ENCODE measurements at regions not wholly inside any gene's neighbourhood (a gene's known extent, or its start where the extent isn't known, plus 50 kb on each side); places are given as distances from the start of the nearest gene placed in this dataset.
"Not testable (repeated sequence)": the region's sequence is repeated elsewhere in the genome, so short reads cannot be mapped to it uniquely, and the experiment has no call there.

DNA sequence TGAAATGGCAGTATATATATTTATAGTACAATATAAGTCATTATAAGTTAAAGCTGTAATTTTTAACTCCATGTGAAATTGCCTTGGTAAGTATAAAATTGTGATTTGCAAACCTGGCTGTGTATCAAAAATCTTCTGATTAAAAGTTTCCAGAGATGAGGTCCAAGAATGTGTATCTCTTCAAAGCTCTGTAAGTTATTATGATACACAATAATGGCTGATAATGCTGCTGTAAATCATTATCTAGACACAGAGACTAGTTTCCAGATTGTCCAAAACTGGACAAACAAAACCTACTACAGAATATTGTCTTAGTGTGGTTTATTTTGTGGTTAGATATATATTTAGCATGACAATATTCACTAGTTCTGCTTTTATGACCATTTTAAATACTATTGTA lies 514.8 kb downstream of the SLC6A15 start:
- intact Hi-C loops (cut with DNase I, micrococcal nuclease) = no loop called here
- no peak for ATAC-seq
- POLR2A ChIA-PET = no interaction called here

DNA sequence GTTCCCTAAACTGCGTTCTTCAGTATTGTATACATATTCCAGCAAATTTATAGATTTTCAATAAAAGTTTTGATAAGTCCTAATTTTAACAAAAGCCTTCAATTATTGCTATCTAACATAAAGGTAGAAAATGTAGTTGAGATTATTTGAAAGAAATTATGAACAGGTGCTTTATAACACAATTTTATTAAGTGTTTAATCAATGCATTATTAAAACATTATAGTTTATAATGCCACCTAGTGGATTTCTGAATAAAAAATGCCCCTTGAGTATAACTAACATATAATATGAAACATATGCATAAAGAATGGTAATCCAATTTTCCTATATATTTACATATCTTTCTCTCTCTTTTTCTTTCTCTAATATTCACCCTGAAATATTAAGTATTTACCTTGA lies 515.3 kb downstream of the SLC6A15 start:
- peaks cover 2% of the 10 kb centered on the region for H3K27me3 Mint-ChIP-seq
- H3K27ac Mint-ChIP-seq = no peak overlapping the region
- no peaks in the 10 kb centered on the region for H3K4me1 Mint-ChIP-seq
- no peak overlapping the region for H3K4me3 Mint-ChIP-seq
- peaks cover 2% of the 10 kb centered on the region for H3K9me3 Mint-ChIP-seq (ENCODE audit: low read depth)
- H3K36me3 Mint-ChIP-seq (ENCODE audit: low read depth) = no peaks in the 10 kb centered on the region
- ChIA-PET CTCF (interaction anchor here (0.6 kb wide), 1 partner anchor 393 kb away, joined by 6 read pairs; no protein-coding TSS in a partner anchor), POLR2A (no interaction called here)
- no peak for ATAC-seq
- DNase-seq = no peak
- intact Hi-C loops (cut with DNase I, micrococcal nuclease) = no loop called here

More for the DNA sequence above, 514.8 kb downstream of the SLC6A15 start:
- no peaks in the 10 kb centered on the region for H3K4me1 Mint-ChIP-seq
- no peak for DNase-seq
- peaks cover 2% of the 10 kb centered on the region for H3K27me3 Mint-ChIP-seq
- H3K27ac Mint-ChIP-seq = no peak overlapping the region
- CTCF ChIA-PET = no interaction called here
- no peak overlapping the region for H3K4me3 Mint-ChIP-seq
- H3K36me3 Mint-ChIP-seq (ENCODE audit: low read depth) = no peaks in the 10 kb centered on the region
- no peaks in the 10 kb centered on the region for H3K9me3 Mint-ChIP-seq (ENCODE audit: low read depth)

DNA sequence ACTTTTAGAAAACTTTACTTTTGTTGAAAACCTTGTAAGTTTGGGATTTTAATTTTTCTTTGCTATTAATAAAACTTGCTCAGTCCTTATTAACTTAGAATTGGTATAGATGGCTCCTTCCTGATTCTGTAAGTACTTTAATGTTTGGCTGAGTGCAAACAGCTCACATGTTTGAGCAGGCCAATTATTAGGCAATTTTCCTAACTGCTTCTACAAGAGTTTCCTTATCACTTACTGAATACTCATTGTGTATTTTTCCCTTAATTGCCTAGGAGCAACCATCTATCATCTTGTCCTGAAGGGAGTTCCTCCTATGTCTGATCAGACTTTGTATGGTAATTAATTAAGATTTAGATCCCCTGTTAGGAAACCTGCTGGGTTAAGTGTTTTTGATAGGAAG lies 521.4 kb downstream of the SLC6A15 start:
- H3K4me3 Mint-ChIP-seq; intact Hi-C loops (cut with DNase I, micrococcal nuclease); CTCF ChIA-PET; DNase-seq; H3K4me1 Mint-ChIP-seq; POLR2A ChIA-PET; H3K27ac Mint-ChIP-seq; ATAC-seq; H3K9me3 Mint-ChIP-seq (ENCODE audit: low read depth); H3K27me3 Mint-ChIP-seq; H3K36me3 Mint-ChIP-seq (ENCODE audit: low read depth): not testable (repeated sequence)

DNA sequence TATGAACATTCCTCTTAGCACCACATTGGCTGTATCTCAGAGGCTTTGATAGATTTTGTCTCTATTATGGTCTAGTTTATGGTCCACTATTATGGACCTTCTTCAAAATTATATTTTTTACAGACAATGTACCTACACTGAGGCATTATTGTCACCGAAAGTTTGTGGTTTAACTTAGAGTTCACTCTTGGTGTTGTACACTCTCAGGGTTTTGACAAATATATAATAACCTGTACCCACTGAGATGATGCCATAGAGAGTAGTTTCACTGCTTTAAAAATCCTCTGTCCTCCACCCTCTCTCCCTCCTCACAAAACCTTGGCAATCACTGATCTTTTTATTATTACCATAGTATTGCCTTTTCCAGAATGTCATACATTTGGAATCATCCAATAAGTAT lies 528.2 kb downstream of the SLC6A15 start:
- peaks cover 6% of the 10 kb centered on the region for H3K9me3 Mint-ChIP-seq (ENCODE audit: low read depth)
- H3K4me3 Mint-ChIP-seq = no peak overlapping the region
- CTCF ChIA-PET = no interaction called here
- no peaks in the 10 kb centered on the region for H3K36me3 Mint-ChIP-seq (ENCODE audit: low read depth)
- no peak overlapping the region for H3K27ac Mint-ChIP-seq
- no peak for ATAC-seq
- POLR2A ChIA-PET = no interaction called here
- no peak for DNase-seq
- intact Hi-C loops (cut with DNase I, micrococcal nuclease) = no loop called here
- H3K27me3 Mint-ChIP-seq = no peaks in the 10 kb centered on the region
- no peaks in the 10 kb centered on the region for H3K4me1 Mint-ChIP-seq

DNA sequence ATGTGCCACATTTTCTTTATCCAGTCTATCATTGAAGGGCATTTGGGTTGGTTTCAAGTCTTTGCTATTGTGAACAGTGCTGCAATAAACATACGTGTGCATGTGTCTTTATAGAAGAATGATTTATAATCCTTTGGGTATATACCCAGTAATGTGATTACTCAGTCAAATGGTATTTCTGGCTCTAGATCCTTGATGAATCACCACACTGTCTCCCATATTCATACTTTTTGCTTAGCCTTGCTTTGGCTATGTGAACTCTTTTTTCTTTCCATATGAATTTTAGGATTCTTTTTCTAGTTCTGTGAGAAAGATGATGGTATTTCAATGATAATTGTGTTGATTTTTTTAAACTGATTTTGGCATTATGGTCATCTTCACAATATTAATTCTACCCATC lies 530.1 kb downstream of the SLC6A15 start:
- H3K4me1 Mint-ChIP-seq; H3K36me3 Mint-ChIP-seq (ENCODE audit: low read depth); H3K9me3 Mint-ChIP-seq (ENCODE audit: low read depth); H3K27me3 Mint-ChIP-seq; H3K4me3 Mint-ChIP-seq; CTCF ChIA-PET; POLR2A ChIA-PET; H3K27ac Mint-ChIP-seq; DNase-seq; intact Hi-C loops (cut with DNase I, micrococcal nuclease); ATAC-seq: not testable (repeated sequence)

DNA sequence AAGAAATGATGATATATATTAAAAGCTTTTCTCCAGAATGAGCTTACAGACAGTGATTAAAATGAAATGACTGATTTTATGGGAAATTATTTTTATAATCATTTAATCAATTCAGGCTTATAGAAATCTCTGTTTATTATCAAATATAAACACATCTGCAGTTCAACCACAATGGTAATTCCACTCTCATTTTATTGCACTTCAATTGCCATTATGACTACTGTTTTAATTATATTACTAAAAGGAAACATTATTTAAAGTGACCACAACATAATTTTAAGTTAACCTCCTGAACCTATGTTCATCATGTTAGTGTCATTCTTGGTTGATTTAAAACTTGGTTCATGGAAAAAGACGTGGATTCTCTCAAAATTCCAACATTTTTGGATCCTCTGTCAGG lies 536.3 kb downstream of the SLC6A15 start:
- Mint-ChIP-seq H3K27ac (no peak overlapping the region), H3K4me3 (no peak overlapping the region), H3K36me3 (ENCODE audit: low read depth) (no peaks in the 10 kb centered on the region), H3K9me3 (ENCODE audit: low read depth) (no peaks in the 10 kb centered on the region), H3K4me1 (no peaks in the 10 kb centered on the region), H3K27me3 (no peaks in the 10 kb centered on the region)
- ChIA-PET CTCF (no interaction called here), POLR2A (no interaction called here)
- intact Hi-C loops (cut with DNase I, micrococcal nuclease) = no loop called here
- ATAC-seq (no peak), DNase-seq (no peak)

DNA sequence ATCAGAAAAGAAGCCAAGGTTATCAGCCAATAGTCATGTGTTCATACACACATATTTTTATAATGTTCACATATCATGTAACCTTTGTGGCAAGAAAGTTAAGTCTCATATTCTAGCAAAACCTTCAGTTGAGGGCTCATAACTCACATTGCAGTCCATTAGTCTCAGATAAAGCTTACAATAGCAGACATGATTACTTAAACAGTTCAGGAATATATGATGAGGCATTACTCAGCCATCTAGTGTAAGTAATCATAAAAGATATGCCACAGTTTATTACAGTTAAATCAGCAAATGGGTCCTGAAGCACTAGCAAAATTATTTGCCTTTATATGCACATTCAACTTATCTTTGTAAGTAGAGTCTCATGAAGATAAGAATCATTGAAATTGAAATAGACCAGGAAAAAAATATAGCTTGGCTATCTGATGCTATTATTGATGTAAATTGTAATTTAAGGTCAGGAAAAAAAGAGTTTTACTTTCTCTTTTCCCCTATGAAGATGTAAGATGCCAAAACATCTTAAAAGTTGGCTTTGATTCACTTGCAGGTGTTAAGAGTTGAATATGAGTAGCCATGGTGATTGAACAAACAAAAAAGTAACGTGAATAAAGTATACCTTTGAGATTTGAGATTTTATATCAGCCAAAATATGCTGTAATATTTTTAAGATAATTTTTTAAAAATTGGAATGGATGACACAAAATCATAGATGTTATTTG lies 537.0 kb downstream of the SLC6A15 start:
- ChIA-PET CTCF (no interaction called here), POLR2A (no interaction called here)
- Mint-ChIP-seq H3K9me3 (ENCODE audit: low read depth) (no peaks in the 10 kb centered on the region), H3K4me1 (no peaks in the 10 kb centered on the region), H3K27ac (no peak overlapping the region), H3K27me3 (no peaks in the 10 kb centered on the region), H3K36me3 (ENCODE audit: low read depth) (no peaks in the 10 kb centered on the region), H3K4me3 (no peak overlapping the region)
- ATAC-seq (no peak), DNase-seq (no peak)
- intact Hi-C loops (cut with DNase I, micrococcal nuclease) = no loop called here

DNA sequence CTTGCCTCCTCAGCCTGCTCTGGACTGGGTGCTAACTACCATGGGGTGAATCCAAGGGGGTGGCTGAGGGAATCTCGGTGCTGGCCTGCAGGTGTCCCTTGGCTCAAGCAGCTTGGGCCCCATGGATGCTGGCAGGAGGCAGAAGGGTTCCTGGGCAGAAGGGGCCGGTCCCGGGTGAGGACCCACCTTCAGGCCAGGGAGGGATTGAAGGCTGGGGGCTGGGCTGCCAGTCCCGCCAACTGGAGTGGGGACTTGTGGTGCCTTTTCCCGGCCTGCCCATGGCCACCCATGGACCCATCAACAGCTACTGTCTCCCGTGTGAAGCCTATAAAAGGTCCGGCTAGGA lies 550.1 kb downstream of the SLC6A15 start:
- ChIA-PET POLR2A (interaction anchor here (0.6 kb wide), 1 partner anchor 13 kb away, joined by 3 read pairs; no protein-coding TSS in a partner anchor), CTCF (no interaction called here)
- Mint-ChIP-seq H3K4me1 (no peaks in the 10 kb centered on the region), H3K27ac (no peak overlapping the region), H3K4me3 (no peak overlapping the region), H3K9me3 (ENCODE audit: low read depth) (no peaks in the 10 kb centered on the region), H3K36me3 (ENCODE audit: low read depth) (no peaks in the 10 kb centered on the region), H3K27me3 (no peaks in the 10 kb centered on the region)
- DNase-seq (no peak), ATAC-seq (no peak)
- intact Hi-C loops (cut with DNase I, micrococcal nuclease) = no loop called here

DNA sequence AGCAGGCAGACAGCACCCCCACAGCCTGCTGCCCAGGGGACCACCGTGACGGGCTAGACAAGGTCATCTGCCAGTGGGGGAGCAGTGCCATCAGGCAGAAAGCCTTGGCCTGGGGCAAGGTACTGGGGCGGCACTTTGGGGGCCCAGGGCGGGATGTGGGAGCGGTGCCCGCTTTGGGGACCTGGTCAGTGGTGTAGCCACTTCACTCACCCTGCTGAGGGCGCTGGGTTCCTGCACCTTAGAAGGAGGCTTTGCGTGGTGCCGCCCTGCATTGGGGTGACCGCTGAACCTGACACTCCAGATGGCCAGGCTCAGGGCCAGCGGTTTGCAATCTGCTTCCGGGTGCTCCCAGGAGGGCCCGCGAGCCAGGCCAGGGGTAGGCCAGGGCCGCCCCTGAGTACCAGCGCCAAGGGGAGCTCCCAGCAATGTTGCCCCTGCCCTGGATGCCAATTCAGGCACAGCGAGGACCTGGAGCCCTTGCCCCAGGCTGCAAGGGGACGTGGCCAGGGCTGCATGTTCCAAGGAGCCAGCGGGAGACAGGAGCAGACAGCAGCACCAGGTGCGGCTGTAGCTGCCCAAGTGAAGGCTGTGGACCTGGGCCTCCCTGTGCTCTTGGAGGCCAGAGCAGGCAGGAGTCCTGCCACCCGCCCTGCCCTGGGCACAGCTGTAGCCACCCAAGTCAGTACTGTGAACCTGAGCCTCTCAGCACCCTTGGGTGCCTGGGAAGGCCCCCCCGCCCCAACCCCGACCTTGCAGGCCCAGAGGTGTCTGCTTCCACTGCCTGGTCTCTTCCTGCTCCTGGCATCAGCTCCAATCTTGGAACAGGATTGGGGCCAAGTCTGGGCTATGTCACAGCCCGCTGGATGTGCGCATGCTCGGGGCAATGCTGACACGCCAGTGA lies 550.7 kb downstream of the SLC6A15 start:
- DNase-seq (no peak), ATAC-seq (no peak)
- CTCF ChIA-PET = no interaction called here
- Mint-ChIP-seq H3K4me3 (no peak overlapping the region), H3K9me3 (ENCODE audit: low read depth) (no peaks in the 10 kb centered on the region), H3K4me1 (no peaks in the 10 kb centered on the region), H3K36me3 (ENCODE audit: low read depth) (no peaks in the 10 kb centered on the region), H3K27ac (no peak overlapping the region), H3K27me3 (no peaks in the 10 kb centered on the region)
- intact Hi-C loops (cut with DNase I, micrococcal nuclease) = no loop called here
- POLR2A ChIA-PET = interaction anchor here (0.6 kb wide), 1 partner anchor 13 kb away, joined by 3 read pairs; no protein-coding TSS in a partner anchor

DNA sequence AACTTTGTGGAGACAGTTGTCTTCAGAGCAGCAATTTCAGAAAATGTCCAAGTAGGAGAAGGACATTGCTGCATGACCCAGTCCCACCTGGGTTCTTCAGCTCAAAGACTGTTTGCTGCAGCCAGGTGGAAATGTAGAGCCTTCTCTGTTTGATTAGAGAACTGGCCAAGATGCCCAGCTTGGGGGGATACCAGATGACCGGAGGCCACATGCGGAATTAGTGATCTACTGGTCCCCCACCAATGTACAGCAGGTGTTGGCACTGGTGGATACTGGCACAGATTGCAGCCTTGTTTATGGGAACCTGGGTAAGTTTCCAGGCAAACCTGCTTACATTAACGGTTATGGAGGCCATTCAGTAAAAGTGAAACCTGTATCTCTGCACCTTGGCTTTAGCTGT lies 555.3 kb downstream of the SLC6A15 start:
- no peaks in the 10 kb centered on the region for H3K36me3 Mint-ChIP-seq (ENCODE audit: low read depth)
- H3K9me3 Mint-ChIP-seq (ENCODE audit: low read depth) = no peaks in the 10 kb centered on the region
- intact Hi-C loops (cut with DNase I, micrococcal nuclease) = no loop called here
- no peaks in the 10 kb centered on the region for H3K27me3 Mint-ChIP-seq
- DNase-seq (no peak), ATAC-seq (no peak)
- H3K27ac Mint-ChIP-seq = no peak overlapping the region
- no peak overlapping the region for H3K4me3 Mint-ChIP-seq
- H3K4me1 Mint-ChIP-seq = no peaks in the 10 kb centered on the region
- ChIA-PET POLR2A (no interaction called here), CTCF (no interaction called here)

DNA sequence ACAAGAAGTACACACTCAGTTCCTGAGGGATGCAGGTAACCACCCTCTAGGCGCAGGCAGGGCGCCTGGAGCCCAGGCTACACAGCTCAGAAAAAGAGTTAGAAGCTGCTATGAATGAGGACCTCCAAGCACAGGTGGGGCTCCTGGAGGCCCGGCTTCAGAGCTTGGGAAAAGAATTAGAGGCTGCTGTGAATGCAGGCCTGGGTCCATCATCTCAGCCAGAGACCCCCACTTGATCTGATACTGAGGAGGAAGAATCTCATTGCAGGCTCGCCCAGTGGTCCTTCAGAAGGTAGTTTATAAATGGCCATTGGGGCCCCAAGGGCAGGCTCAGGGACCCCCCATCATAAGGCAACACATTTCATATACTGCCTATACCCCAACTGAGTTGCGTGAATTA lies 556.4 kb downstream of the SLC6A15 start:
- DNase-seq = no peak
- no peaks in the 10 kb centered on the region for H3K36me3 Mint-ChIP-seq (ENCODE audit: low read depth)
- ATAC-seq = no peak
- H3K9me3 Mint-ChIP-seq (ENCODE audit: low read depth) = no peaks in the 10 kb centered on the region
- H3K27ac Mint-ChIP-seq = no peak overlapping the region
- POLR2A ChIA-PET = no interaction called here
- CTCF ChIA-PET = no interaction called here
- no peaks in the 10 kb centered on the region for H3K27me3 Mint-ChIP-seq
- intact Hi-C loops (cut with DNase I, micrococcal nuclease) = no loop called here
- H3K4me1 Mint-ChIP-seq = no peaks in the 10 kb centered on the region
- no peak overlapping the region for H3K4me3 Mint-ChIP-seq

DNA sequence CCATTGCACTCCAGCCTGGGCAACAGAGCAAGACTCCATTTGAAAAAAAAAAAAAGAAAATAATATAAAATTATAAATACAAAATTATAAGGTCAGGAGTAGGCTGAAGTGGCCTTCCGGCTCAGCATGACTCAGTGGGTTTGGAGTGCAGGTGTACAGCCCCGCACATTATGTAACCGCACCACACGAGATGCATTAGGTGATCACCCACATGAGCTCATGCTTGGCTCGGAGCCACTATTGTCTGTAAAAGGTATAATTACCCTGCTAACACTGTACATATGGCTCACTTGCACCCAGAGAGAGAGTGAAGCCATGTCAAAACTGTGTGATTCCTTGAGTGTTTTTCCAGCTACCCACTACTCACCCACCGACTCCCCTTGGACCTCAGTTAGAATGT lies 557.0 kb downstream of the SLC6A15 start:
- ChIA-PET CTCF (no interaction called here), POLR2A (no interaction called here)
- Mint-ChIP-seq H3K27me3 (no peaks in the 10 kb centered on the region), H3K36me3 (ENCODE audit: low read depth) (no peaks in the 10 kb centered on the region), H3K27ac (no peak overlapping the region), H3K4me1 (no peaks in the 10 kb centered on the region), H3K4me3 (no peak overlapping the region), H3K9me3 (ENCODE audit: low read depth) (no peaks in the 10 kb centered on the region)
- DNase-seq (no peak), ATAC-seq (no peak)
- intact Hi-C loops (cut with DNase I, micrococcal nuclease) = no loop called here

Data from activated CD4-positive, alpha-beta T cell treated with anti-CD3 and anti-CD28 coated beads for 36 hours (primary cell).